HUES64 (cell line): ENCODE measurements at regions not wholly inside any gene's neighbourhood (a gene's known extent, or its start where the extent isn't known, plus 50 kb on each side); places are given as distances from the start of the nearest gene placed in this dataset.

Experiments
- H3K27ac ChIP-seq: 2 replicates; pipeline ENCODE4 v1.7.0; 2013; ENCODE audit warnings: low read depth, low read length, inconsistent platforms
- H3K27me3 ChIP-seq: 2 replicates; pipeline ENCODE4 v1.6.1; 2013; ENCODE audit warnings: mild to moderate bottlenecking, low read length; ENCODE audit not compliant: insufficient read depth
- H3K36me3 ChIP-seq: 2 replicates; pipeline ENCODE4 v1.6.1; 2013; ENCODE audit warnings: mild to moderate bottlenecking, low read length; ENCODE audit not compliant: insufficient read depth
- H3K4me1 ChIP-seq: 2 replicates; pipeline ENCODE4 v1.6.1; 2013; ENCODE audit warnings: mild to moderate bottlenecking, low read length, moderate library complexity; ENCODE audit not compliant: insufficient read depth
- H3K4me3 ChIP-seq: 2 replicates; pipeline ENCODE4 v1.5.1; 2013; ENCODE audit warnings: mild to moderate bottlenecking, low read length, moderate library complexity
- H3K9ac ChIP-seq: 2 replicates; pipeline ENCODE4 v1.6.1; 2013; ENCODE audit warnings: mild to moderate bottlenecking, low read depth, low read length
- H3K9me3 ChIP-seq: 2 replicates; pipeline ENCODE4 v1.6.1; 2013; ENCODE audit warnings: low read depth, low read length; ENCODE audit not compliant: insufficient read depth
- WGBS: fragments of 150-250, 120-280 bp; methylation state at CpG from one replicate; pipeline ENCODE4 v1.1.7; 2013; ENCODE audit warnings: missing lambda C conversion rate; 5-methylcytosine and 5-hydroxymethylcytosine counted together

DNA sequence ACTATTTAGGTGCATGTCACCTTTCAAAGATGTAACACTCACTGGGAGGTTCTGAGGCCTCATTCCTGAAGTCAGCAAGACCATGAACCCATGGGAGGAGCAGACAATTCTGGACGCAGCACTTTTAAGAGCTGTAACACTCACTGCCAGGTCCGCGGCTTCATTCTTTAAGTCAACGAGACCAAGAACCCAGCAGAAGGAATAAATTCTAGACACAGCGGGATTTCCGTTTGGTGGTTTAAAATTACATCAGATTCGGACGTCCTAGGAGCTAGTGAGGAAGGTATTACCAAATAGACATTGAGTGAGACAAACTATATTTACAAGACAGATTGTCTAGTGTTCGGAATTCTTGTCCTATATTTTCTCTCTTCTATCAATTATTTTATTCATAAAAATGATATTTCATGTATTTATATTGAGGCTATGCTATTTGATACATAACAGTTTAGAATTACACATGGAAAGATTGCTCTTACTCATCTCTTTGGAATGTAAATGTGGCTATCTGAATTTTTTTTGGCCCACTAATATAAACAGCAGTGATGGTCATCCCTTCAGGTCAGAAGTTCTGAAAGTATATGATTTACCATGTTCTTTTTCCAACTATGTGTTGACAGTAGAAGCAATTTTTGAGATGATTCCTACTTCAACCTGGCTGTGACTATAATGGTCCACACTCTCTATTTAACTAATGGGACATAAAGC, 1973.0 kb upstream of the FLRT2 start:
- Histone ChIP-seq H3K27me3 (no peaks in the 10 kb centered on the region), H3K27ac (no peak overlapping the region), H3K9me3 (no peaks in the 10 kb centered on the region), H3K9ac (no peak overlapping the region), H3K4me3 (no peak overlapping the region), H3K4me1 (no peaks in the 10 kb centered on the region), H3K36me3 (no peaks in the 10 kb centered on the region)
- WGBS, result 98% methylated on average over 8 of the region's 9 CpGs

GRCh38 chr14:83558946-83559345, 1971.0 kb upstream of the FLRT2 start:
- Histone ChIP-seq H3K4me1 (no peaks in the 10 kb centered on the region), H3K9ac (no peak overlapping the region), H3K27me3 (no peaks in the 10 kb centered on the region), H3K9me3 (no peaks in the 10 kb centered on the region), H3K36me3 (no peaks in the 10 kb centered on the region), H3K4me3 (no peak overlapping the region), H3K27ac (no peak overlapping the region)

- H3K4me3 ChIP-seq, result no peak overlapping the region
- H3K9me3 ChIP-seq, result no peaks in the 10 kb centered on the region
- no peaks in the 10 kb centered on the region for H3K27me3 ChIP-seq
- H3K36me3 ChIP-seq, result no peaks in the 10 kb centered on the region
- no peak overlapping the region for H3K27ac ChIP-seq
- no peaks in the 10 kb centered on the region for H3K4me1 ChIP-seq
- no peak overlapping the region for H3K9ac ChIP-seq
These were observed 1970.2 kb upstream of the FLRT2 start for GRCh38 chr14:83559721-83560120.

- WGBS, result 97% methylated on average over 7 of the region's 7 CpGs
- no peaks in the 10 kb centered on the region for H3K27me3 ChIP-seq
- no peak overlapping the region for H3K4me3 ChIP-seq
- H3K4me1 ChIP-seq, result no peaks in the 10 kb centered on the region
- no peak overlapping the region for H3K27ac ChIP-seq
- H3K9me3 ChIP-seq, result no peaks in the 10 kb centered on the region
- H3K9ac ChIP-seq, result no peak overlapping the region
- H3K36me3 ChIP-seq, result no peaks in the 10 kb centered on the region
These were observed 1968.7 kb upstream of the FLRT2 start for GRCh38 chr14:83561261-83561660.

DNA sequence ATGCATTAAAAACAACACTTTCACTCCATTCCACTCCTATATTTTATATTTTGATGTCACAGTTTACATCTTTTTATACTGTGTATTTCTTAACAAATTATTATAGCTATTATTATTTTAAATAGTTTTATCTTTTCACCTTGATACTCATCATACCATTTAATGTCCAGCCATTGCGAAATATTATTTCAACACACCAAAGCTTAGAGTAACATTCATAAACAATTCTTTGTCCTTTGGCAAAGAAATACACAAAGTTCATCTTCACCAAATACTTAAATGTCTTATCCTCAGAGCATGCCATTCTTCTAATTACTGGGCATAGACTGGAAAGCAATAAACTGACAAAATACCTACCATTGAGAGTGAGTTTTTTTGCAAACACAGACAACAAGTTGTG, 1963.4 kb upstream of the FLRT2 start:
- Histone ChIP-seq H3K27ac (no peak overlapping the region), H3K27me3 (no peaks in the 10 kb centered on the region), H3K4me3 (no peak overlapping the region), H3K36me3 (no peaks in the 10 kb centered on the region), H3K4me1 (no peaks in the 10 kb centered on the region), H3K9ac (no peak overlapping the region), H3K9me3 (no peaks in the 10 kb centered on the region)
- 97% methylated on average over 1 of the region's 1 CpG for WGBS

GRCh38 chr14:83568141-83568540, 1961.8 kb upstream of the FLRT2 start:
- H3K9ac ChIP-seq, result no peak overlapping the region
- 94% methylated on average over 1 of the region's 1 CpG for WGBS

GRCh38 chr14:83575301-83575700, 1954.6 kb upstream of the FLRT2 start:
- WGBS, result 94% methylated on average over 1 of the region's 1 CpG
- no peak overlapping the region for H3K27ac ChIP-seq
- H3K27me3 ChIP-seq, result no peaks in the 10 kb centered on the region
- H3K36me3 ChIP-seq, result no peaks in the 10 kb centered on the region
- no peaks in the 10 kb centered on the region for H3K9me3 ChIP-seq
- H3K4me1 ChIP-seq, result no peaks in the 10 kb centered on the region
- no peak overlapping the region for H3K4me3 ChIP-seq
- H3K9ac ChIP-seq, result no peak overlapping the region

More at GRCh38 chr14:83568141-83568540, 1961.8 kb upstream of the FLRT2 start:
- H3K27me3 ChIP-seq, result no peaks in the 10 kb centered on the region
- H3K4me1 ChIP-seq, result no peaks in the 10 kb centered on the region
- no peaks in the 10 kb centered on the region for H3K36me3 ChIP-seq
- no peak overlapping the region for H3K27ac ChIP-seq
- no peaks in the 10 kb centered on the region for H3K9me3 ChIP-seq
- H3K4me3 ChIP-seq, result no peak overlapping the region

GRCh38 chr14:83583201-83583600, 1946.7 kb upstream of the FLRT2 start:
- H3K9me3 ChIP-seq, result peaks cover 19% of the 10 kb centered on the region
- no peak overlapping the region for H3K9ac ChIP-seq
- no peak overlapping the region for H3K27ac ChIP-seq
- H3K4me3 ChIP-seq, result no peak overlapping the region
- H3K4me1 ChIP-seq, result no peaks in the 10 kb centered on the region
- no peaks in the 10 kb centered on the region for H3K27me3 ChIP-seq
- no peaks in the 10 kb centered on the region for H3K36me3 ChIP-seq

DNA sequence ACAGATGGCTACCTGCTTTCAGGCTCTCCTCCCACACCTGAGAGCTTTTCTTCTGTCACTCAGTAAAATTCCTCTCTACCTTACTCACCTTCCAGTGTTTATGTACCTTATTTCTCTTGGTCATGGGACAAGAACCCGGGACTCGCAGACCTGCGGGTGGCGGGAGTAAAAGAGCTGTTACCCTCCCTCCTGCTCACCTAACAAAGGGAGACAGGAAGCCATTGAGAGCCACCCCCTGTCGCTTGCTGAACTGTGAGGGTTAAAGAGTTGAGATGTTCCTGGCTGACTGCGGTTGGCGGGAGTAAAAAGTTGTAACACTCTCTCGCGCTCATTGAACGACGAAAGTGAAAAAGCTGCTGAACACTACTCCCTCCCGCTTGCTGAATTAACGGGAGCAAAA, 1935.1 kb upstream of the FLRT2 start:
- Histone ChIP-seq H3K9me3 (peaks cover 11% of the 10 kb centered on the region; the same call in 1 of the 2 replicates), H3K9ac (no peak overlapping the region), H3K36me3 (no peaks in the 10 kb centered on the region), H3K4me1 (no peaks in the 10 kb centered on the region), H3K27me3 (no peaks in the 10 kb centered on the region), H3K27ac (no peak overlapping the region), H3K4me3 (no peak overlapping the region)
- 96% methylated on average over 13 of the region's 13 CpGs for WGBS

DNA sequence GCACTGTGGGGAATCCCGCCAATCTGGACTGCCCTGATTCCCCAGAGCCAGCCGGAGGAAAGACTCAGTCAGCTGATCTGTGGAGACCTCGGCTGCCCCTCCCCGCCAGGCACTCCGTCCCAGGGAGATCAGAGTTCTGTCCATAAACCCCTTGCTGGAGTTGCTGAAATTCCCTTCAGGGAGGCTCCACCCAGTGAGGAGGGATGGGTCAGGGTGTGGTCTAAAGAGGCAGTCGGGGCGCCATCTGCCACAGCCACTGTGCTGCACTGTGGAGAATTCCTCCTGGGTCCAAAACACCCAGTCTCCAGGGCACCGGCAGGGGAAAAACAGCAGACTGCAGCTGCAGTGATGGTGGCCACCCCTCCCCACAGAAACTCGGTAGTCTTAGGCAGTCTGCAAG, 1922.3 kb upstream of the FLRT2 start:
- no peaks in the 10 kb centered on the region for H3K27me3 ChIP-seq
- no peak overlapping the region for H3K4me3 ChIP-seq
- H3K9ac ChIP-seq, result no peak overlapping the region
- no peaks in the 10 kb centered on the region for H3K9me3 ChIP-seq
- H3K4me1 ChIP-seq, result no peaks in the 10 kb centered on the region
- H3K36me3 ChIP-seq, result no peaks in the 10 kb centered on the region
- 96% methylated on average over 9 of the region's 9 CpGs for WGBS
- no peak overlapping the region for H3K27ac ChIP-seq

DNA sequence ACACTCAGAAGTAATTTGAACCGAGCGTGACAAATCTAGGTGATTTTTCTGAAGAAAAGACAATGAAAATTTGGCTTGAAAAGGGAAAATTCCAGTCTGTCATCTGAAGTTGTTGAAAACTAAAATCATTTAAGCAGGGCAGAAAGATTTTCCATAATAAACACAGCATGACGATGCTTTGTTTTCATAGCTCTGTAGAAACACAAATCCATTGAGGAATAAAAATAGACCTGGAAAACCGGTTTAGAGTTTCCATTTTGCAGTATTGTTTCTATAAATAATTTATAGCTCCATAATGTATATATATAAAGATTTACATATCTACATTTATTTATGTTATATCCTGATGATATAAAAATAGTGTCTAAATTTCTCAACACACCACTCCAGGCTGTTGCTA, 1918.5 kb upstream of the FLRT2 start:
- no peak overlapping the region for H3K27ac ChIP-seq
- 61% methylated on average over 3 of the region's 4 CpGs for WGBS

DNA sequence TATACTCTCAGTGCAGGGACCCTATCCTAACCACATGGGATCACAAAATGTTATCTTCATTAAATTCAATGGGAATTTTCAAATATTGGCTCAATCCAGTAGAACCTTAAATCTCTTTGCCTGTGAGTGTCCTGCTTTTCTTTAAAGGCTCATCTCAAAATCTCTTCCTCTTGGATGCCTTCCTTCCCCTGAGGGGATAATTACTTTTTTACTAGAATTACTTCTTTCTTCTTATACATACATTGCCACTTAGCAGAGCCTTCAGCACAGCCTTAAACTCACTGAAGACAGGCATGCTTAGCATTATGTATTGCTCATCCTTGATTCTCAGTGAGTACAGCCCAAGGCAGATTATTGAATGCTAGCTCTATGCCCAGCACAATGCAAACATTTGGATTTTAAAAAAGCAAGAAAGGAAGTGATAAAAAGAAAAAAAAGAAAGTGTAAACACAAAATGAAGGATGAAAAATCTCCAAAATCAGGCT, 1918.0 kb upstream of the FLRT2 start:
- Histone ChIP-seq H3K36me3 (no peaks in the 10 kb centered on the region), H3K9me3 (no peaks in the 10 kb centered on the region), H3K4me1 (no peaks in the 10 kb centered on the region; the same call in 1 of the 2 replicates), H3K9ac (no peak overlapping the region), H3K4me3 (no peak overlapping the region), H3K27me3 (no peaks in the 10 kb centered on the region), H3K27ac (no peak overlapping the region)

More for the DNA sequence above, 1918.5 kb upstream of the FLRT2 start:
- H3K4me3 ChIP-seq, result no peak overlapping the region
- H3K27me3 ChIP-seq, result no peaks in the 10 kb centered on the region
- no peaks in the 10 kb centered on the region; the same call in 1 of the 2 replicates for H3K4me1 ChIP-seq
- H3K9me3 ChIP-seq, result no peaks in the 10 kb centered on the region
- H3K9ac ChIP-seq, result no peak overlapping the region
- no peaks in the 10 kb centered on the region for H3K36me3 ChIP-seq
